ENCODE measurements at regions not wholly inside any gene's neighbourhood (a gene's known extent, or its start where the extent isn't known, plus 50 kb on each side); places are given as distances from the start of the nearest gene placed in this dataset.
A peak's percentile ranks its signal among the peaks of the same experiment; 100 is the strongest.

GRCh38 chr17:31598921-31599571 is 207.6 kb downstream of the RAB11FIP4 start:
- Histone ChIP-seq H3K4me1 (peaks cover 0 to 17% of the 10 kb centered on the region in 2 donors), H3K9me3 (no peaks in the 10 kb centered on the region), H3K27ac (no peak overlapping the region), H3K4me3 (no peak overlapping the region), H3K36me3 (no peaks in the 10 kb centered on the region), H3K27me3 (no peaks in the 10 kb centered on the region)
- no peak for TF ChIP-seq CTCF (IDR thresholded peaks at IDR 0.05)
- DNase-seq (ENCODE audit: low spot score): no peak

- Histone ChIP-seq H3K27ac (no peak overlapping the region), H3K4me1 (peaks cover 0 to 17% of the 10 kb centered on the region in 2 donors)
Observed at GRCh38 chr17:31598399-31598782, 206.9 kb downstream of the RAB11FIP4 start.

GRCh38 chr17:31597646-31598398 is 206.3 kb downstream of the RAB11FIP4 start:
- DNase-seq (ENCODE audit: low spot score): no peak
- Histone ChIP-seq H3K9me3 (no peaks in the 10 kb centered on the region), H3K27me3 (no peaks in the 10 kb centered on the region), H3K36me3 (no peaks in the 10 kb centered on the region), H3K4me1 (peaks cover 0 to 17% of the 10 kb centered on the region in 2 donors), H3K4me3 (no peak overlapping the region), H3K27ac (no peak overlapping the region)
- TF ChIP-seq CTCF (IDR thresholded peaks at IDR 0.05): no peak

More at GRCh38 chr17:31598399-31598782, 206.9 kb downstream of the RAB11FIP4 start:
- no peak for TF ChIP-seq CTCF (IDR thresholded peaks at IDR 0.05)
- no peak for DNase-seq (ENCODE audit: low spot score)
- Histone ChIP-seq H3K36me3 (no peaks in the 10 kb centered on the region), H3K4me3 (no peak overlapping the region), H3K27me3 (no peaks in the 10 kb centered on the region), H3K9me3 (no peaks in the 10 kb centered on the region)

- DNase-seq (ENCODE audit: low spot score): peak; percentile 80
- no peaks in the 10 kb centered on the region for H3K36me3 ChIP-seq
- peaks cover 0 to 17% of the 10 kb centered on the region in 2 donors for H3K4me1 ChIP-seq
- H3K9me3 ChIP-seq: no peaks in the 10 kb centered on the region
- TF ChIP-seq CTCF (IDR thresholded peaks at IDR 0.05): peak in 1 of 2 donors; percentile 33
- no peaks in the 10 kb centered on the region for H3K27me3 ChIP-seq
- no peak overlapping the region for H3K4me3 ChIP-seq
- H3K27ac ChIP-seq: peak overlapping the region; percentile 83 to 92
Observed at GRCh38 chr17:31596382-31597323, 205.2 kb downstream of the RAB11FIP4 start.

- H3K27ac ChIP-seq: peak overlapping the region; percentile 83 to 92
- H3K4me1 ChIP-seq: peaks cover 0 to 17% of the 10 kb centered on the region in 2 donors
- no peak for TF ChIP-seq CTCF (IDR thresholded peaks at IDR 0.05)
- H3K36me3 ChIP-seq: no peaks in the 10 kb centered on the region
- H3K9me3 ChIP-seq: no peaks in the 10 kb centered on the region
- no peak for DNase-seq (ENCODE audit: low spot score)
- no peak overlapping the region for H3K4me3 ChIP-seq
- no peaks in the 10 kb centered on the region for H3K27me3 ChIP-seq
Observed at GRCh38 chr17:31595666-31596381, 204.3 kb downstream of the RAB11FIP4 start.
